ENCODE measurements at regions not wholly inside any gene's neighbourhood (a gene's known extent, or its start where the extent isn't known, plus 50 kb on each side); places are given as distances from the start of the nearest gene placed in this dataset.

GRCh38 chr4:178471994-178472393 lies 1029.8 kb upstream of the AGA start:
- Histone ChIP-seq H2AK5ac (ENCODE audit: low read depth, low read length) (no peak overlapping the region), H3K4me3 (ENCODE audit: insufficient read depth, low read depth, low read length) (no peak overlapping the region), H3K9ac (ENCODE audit: low read depth, low read length) (no peak overlapping the region), H3K27ac (ENCODE audit: insufficient read depth, low read length) (no peak overlapping the region), H4K5ac (ENCODE audit: low read depth, low read length) (no peak overlapping the region), H2BK120ac (ENCODE audit: low read depth, low read length) (no peak overlapping the region), H3K56ac (ENCODE audit: extremely low read depth, insufficient read depth, low read length) (no peak overlapping the region), H2BK5ac (ENCODE audit: low read depth, low read length, poor library complexity, severe bottlenecking) (no peak overlapping the region), H4K8ac (ENCODE audit: low read depth in 2 of 2, low read length in 2 of 2) (no peak overlapping the region), H2AFZ (replicated peaks; ENCODE audit: low read length, poor library complexity) (no peak overlapping the region), H3K79me1 (ENCODE audit: low read depth in 1 of 2, low read length in 2 of 2) (no peaks in the 10 kb centered on the region), H3K4me1 (ENCODE audit: control insufficient read depth, insufficient read depth, low read length) (no peaks in the 10 kb centered on the region), H2BK15ac (ENCODE audit: low read depth, low read length) (no peak overlapping the region), H2BK20ac (ENCODE audit: low read depth, low read length) (no peak overlapping the region), H3K23ac (ENCODE audit: low read depth, low read length) (no peak overlapping the region), H3K27me3 (ENCODE audit: control insufficient read depth, insufficient read depth, low read length) (no peaks in the 10 kb centered on the region), H3K4ac (ENCODE audit: low read depth, low read length) (no peak overlapping the region), H3K14ac (replicated peaks; ENCODE audit: low read depth, low read length) (no peak overlapping the region), H4K20me1 (ENCODE audit: insufficient read depth, low read length) (no peaks in the 10 kb centered on the region), H3K36me3 (ENCODE audit: control insufficient read depth, insufficient read depth, low read length) (no peaks in the 10 kb centered on the region), H3K9me3 (ENCODE audit: control insufficient read depth, insufficient read depth, low read length) (no peaks in the 10 kb centered on the region), H3K9me1 (ENCODE audit: insufficient read depth, low read length) (no peaks in the 10 kb centered on the region), H3K4me2 (ENCODE audit: low read depth, low read length) (no peak overlapping the region), H4K91ac (ENCODE audit: insufficient read depth, low read depth, low read length) (no peak overlapping the region), H3K18ac (ENCODE audit: low read depth, low read length) (no peak overlapping the region), H2AK9ac (replicated peaks; ENCODE audit: low read depth, low read length, poor library complexity) (no peak overlapping the region)
- TF ChIP-seq SMC3 (IDR thresholded peaks at IDR 0.05; ENCODE audit: low read depth, low read length) (no peak), BHLHE40 (IDR thresholded peaks at IDR 0.05; ENCODE audit: low read depth, low read length) (no peak), RCOR1 (IDR thresholded peaks at IDR 0.05; ENCODE audit: insufficient replicate concordance, low read length) (no peak), CTCF (conservative IDR thresholded peaks at IDR 0.05; ENCODE audit: low read depth, low read length) (no peak), ELK1 (IDR thresholded peaks at IDR 0.05; ENCODE audit: borderline replicate concordance, low read depth, low read length) (no peak), POLR2A (IDR thresholded peaks at IDR 0.05; ENCODE audit: low read depth, low read length) (no peak), CHD1 (IDR thresholded peaks at IDR 0.05; ENCODE audit: low read depth, low read length) (no peak), MAFK (IDR thresholded peaks at IDR 0.05; ENCODE audit: low read depth, low read length) (no peak), FOS (IDR thresholded peaks at IDR 0.05; ENCODE audit: low read depth, low read length) (no peak), RFX5 (IDR thresholded peaks at IDR 0.05; ENCODE audit: low read depth, low read length) (no peak), USF2 (IDR thresholded peaks at IDR 0.05; ENCODE audit: low read depth, low read length) (no peak), MXI1 (IDR thresholded peaks at IDR 0.05; ENCODE audit: borderline replicate concordance, low read depth, low read length) (no peak), MAZ (IDR thresholded peaks at IDR 0.05; ENCODE audit: borderline replicate concordance, low read depth, low read length) (no peak), NFE2L2 (IDR thresholded peaks at IDR 0.05; ENCODE audit: low read depth, low read length) (no peak), RAD21 (IDR thresholded peaks at IDR 0.05; ENCODE audit: low read length) (no peak)
- no TSS peak for BruUV-seq (replicated peaks)
- no peak for ATAC-seq (ENCODE audit: low read depth)
- POLR2A ChIA-PET (ENCODE audit: unreplicated experiment) = no interaction called here
- WGBS, 2 experiments (ENCODE audit: extremely low coverage in 2 of 2, insufficient read length in 1 of 2) = no CpG with 5 or more reads among the region's 2 CpGs
- intact Hi-C loops (cut with micrococcal nuclease) = no loop called here
- in situ Hi-C loops (cut with MboI; ENCODE audit: low sequenced_read_pairs) = no loop called here
- dilution Hi-C loops (cut with HindIII; ENCODE audit: low sequenced_read_pairs, unreplicated experiment) = no loop called here
- CTCF ChIA-PET = no interaction called here
- no peak for DNase-seq

All from IMR-90 (cell line).